Progenitor cell of endocrine pancreas (in vitro differentiated cells): ENCODE measurements at regions not wholly inside any gene's neighbourhood (a gene's known extent, or its start where the extent isn't known, plus 50 kb on each side); places are given as distances from the start of the nearest gene placed in this dataset.
"Not testable (repeated sequence)": the region's sequence is repeated elsewhere in the genome, so short reads cannot be mapped to it uniquely, and the experiment has no call there.

Experiments used
- DNase-seq: peaks from one replicate; pipeline ENCODE4 v3.0.0; 2021; ENCODE audit warnings: low spot score; ENCODE audit not compliant: unreplicated experiment
- H3K27ac Mint-ChIP-seq: 2 replicates; pipeline ENCODE4 v1.8.0; 2021; ENCODE audit warnings: mild to moderate bottlenecking, moderate library complexity, mixed read lengths
- H3K27me3 Mint-ChIP-seq: 2 replicates; pipeline ENCODE4 v1.8.0; 2021; ENCODE audit warnings: mixed read lengths
- H3K36me3 Mint-ChIP-seq: 2 replicates; pipeline ENCODE4 v1.8.0; 2022; ENCODE audit warnings: mixed read lengths; ENCODE audit not compliant: insufficient read depth
- H3K4me1 Mint-ChIP-seq: 2 replicates; pipeline ENCODE4 v1.8.0; 2021; ENCODE audit warnings: low read depth, mixed read lengths
- H3K4me3 Mint-ChIP-seq: 2 replicates; pipeline ENCODE4 v1.8.0; 2021; ENCODE audit warnings: low read depth, mild to moderate bottlenecking, moderate library complexity, mixed read lengths
- H3K9me3 Mint-ChIP-seq: 2 replicates; pipeline ENCODE4 v1.8.0; 2021; ENCODE audit warnings: low read depth, mixed read lengths
- TF ChIP-seq, protein P1 (sequence below): fragments of 200-600 bp; sonication (generic); IDR thresholded peaks from one replicate; pipeline ENCODE4 v1.5.0; 2021; ENCODE audit warnings: antibody characterized with exemption, mild to moderate bottlenecking; ENCODE audit not compliant: unreplicated experiment

DNA sequence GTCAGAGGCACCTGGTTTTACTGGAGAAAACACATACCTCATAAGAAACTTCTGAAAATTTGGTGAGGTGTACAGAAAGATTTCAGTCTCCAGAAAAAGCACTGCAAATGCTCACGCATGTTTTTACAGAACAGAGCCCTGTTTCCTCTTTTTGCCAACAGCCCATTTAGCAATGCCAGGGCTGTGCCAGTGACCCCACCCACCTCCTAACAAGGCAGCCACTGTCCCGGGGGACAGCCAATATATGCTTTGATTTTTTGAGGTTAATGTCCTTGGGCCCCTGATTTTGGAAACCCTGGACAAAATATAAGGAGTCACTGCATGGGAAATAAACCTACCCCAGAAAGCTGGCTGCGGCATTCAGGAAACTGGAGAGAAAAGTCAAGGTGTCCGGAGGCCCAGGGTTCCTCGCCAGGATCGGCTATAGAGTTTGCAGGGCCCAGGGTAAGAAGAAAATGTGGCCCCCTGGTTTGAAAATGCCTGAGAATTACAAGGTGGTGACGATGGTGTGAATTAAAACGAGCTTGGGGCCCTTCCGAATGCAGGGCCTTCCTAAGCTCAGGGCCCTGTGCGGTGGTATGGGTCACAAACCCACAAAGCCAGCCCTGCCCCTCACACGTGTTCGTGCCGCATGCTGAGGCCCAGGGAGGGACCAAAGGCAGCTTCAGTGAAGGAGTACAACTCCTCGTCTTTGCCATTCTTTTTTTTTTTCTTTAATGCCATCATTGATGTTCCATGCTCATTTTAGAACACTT, 71.1 kb upstream of the WNT7B start:
- H3K27ac Mint-ChIP-seq: no peak overlapping the region
- peaks cover 84% of the 10 kb centered on the region for H3K27me3 Mint-ChIP-seq
- H3K36me3 Mint-ChIP-seq: no peaks in the 10 kb centered on the region

GRCh38 chr22:46048661-46049060, 71.7 kb upstream of the WNT7B start:
- not testable (repeated sequence) for H3K4me1 Mint-ChIP-seq, DNase-seq, H3K4me3 Mint-ChIP-seq, H3K27ac Mint-ChIP-seq, H3K9me3 Mint-ChIP-seq, H3K36me3 Mint-ChIP-seq
- H3K27me3 Mint-ChIP-seq: peaks cover 82% of the 10 kb centered on the region

More for the DNA sequence above, 71.1 kb upstream of the WNT7B start:
- no peak for DNase-seq
- no peaks in the 10 kb centered on the region for H3K4me1 Mint-ChIP-seq
- no peaks in the 10 kb centered on the region for H3K9me3 Mint-ChIP-seq
- TF ChIP-seq, protein P1, sequence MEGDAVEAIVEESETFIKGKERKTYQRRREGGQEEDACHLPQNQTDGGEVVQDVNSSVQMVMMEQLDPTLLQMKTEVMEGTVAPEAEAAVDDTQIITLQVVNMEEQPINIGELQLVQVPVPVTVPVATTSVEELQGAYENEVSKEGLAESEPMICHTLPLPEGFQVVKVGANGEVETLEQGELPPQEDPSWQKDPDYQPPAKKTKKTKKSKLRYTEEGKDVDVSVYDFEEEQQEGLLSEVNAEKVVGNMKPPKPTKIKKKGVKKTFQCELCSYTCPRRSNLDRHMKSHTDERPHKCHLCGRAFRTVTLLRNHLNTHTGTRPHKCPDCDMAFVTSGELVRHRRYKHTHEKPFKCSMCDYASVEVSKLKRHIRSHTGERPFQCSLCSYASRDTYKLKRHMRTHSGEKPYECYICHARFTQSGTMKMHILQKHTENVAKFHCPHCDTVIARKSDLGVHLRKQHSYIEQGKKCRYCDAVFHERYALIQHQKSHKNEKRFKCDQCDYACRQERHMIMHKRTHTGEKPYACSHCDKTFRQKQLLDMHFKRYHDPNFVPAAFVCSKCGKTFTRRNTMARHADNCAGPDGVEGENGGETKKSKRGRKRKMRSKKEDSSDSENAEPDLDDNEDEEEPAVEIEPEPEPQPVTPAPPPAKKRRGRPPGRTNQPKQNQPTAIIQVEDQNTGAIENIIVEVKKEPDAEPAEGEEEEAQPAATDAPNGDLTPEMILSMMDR: no peak
- no peak overlapping the region for H3K4me3 Mint-ChIP-seq

DNA sequence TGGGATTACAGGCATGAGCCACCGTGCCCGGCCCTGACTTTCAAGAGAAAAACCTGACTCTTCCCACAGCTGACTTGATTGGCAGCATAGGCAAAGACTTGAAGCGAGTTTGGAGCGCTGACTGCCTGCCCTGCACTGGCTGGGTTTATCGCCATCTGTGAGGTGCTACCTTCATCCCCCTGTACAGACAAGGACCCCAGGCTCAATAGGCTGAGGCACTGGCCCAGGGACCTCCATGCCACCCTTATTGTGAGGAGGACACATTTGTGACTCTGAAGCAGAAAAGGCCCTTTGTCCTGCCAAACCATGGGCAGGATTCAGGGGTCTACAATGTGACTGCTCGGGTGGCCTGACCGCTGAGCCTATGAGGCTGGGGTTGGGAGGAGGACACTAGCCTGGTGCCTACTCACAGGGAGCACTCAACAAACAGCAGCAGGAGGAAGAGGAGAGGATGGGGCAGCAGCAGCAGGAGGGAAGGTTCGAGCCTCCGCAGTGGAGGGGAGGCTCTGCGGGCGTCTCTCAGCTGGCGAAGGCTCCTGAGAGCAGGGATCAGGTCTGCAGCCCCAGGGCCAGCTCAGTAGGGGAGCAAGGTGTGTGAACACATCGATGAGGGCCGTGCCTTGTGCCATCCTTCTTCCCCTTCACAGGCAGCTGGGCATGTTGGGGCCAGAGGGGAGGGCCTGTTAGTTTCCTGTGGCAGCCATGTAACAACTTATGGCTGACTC, 72.9 kb upstream of the WNT7B start:
- Mint-ChIP-seq H3K4me3 (no peak overlapping the region), H3K9me3 (no peaks in the 10 kb centered on the region), H3K36me3 (no peaks in the 10 kb centered on the region), H3K27ac (no peak overlapping the region), H3K4me1 (peaks cover 3% of the 10 kb centered on the region), H3K27me3 (peaks cover 77% of the 10 kb centered on the region)
- TF ChIP-seq, protein P1: no peak
- no peak for DNase-seq

- H3K9me3 Mint-ChIP-seq: no peaks in the 10 kb centered on the region
- peaks cover 3% of the 10 kb centered on the region for H3K4me1 Mint-ChIP-seq
- no peak for DNase-seq
- TF ChIP-seq, protein P1: no peak
- peaks cover 78% of the 10 kb centered on the region for H3K27me3 Mint-ChIP-seq
- no peaks in the 10 kb centered on the region for H3K36me3 Mint-ChIP-seq
- H3K27ac Mint-ChIP-seq: no peak overlapping the region
- H3K4me3 Mint-ChIP-seq: no peak overlapping the region
These were observed 73.5 kb upstream of the WNT7B start for GRCh38 chr22:46050451-46050845.

GRCh38 chr22:46050916-46051614, 74.1 kb upstream of the WNT7B start:
- Mint-ChIP-seq H3K4me1 (peaks cover 3% of the 10 kb centered on the region), H3K27me3 (peaks cover 77% of the 10 kb centered on the region), H3K36me3 (no peaks in the 10 kb centered on the region), H3K4me3 (no peak overlapping the region), H3K27ac (no peak overlapping the region), H3K9me3 (no peaks in the 10 kb centered on the region)
- DNase-seq: no peak
- TF ChIP-seq, protein P1: no peak
